Ascending aorta (tissue), 2 donors: ENCODE measurements at regions not wholly inside any gene's neighbourhood (a gene's known extent, or its start where the extent isn't known, plus 50 kb on each side); places are given as distances from the start of the nearest gene placed in this dataset.

Source experiments
- DNase-seq, 2 donors: peaks; one replicate each; pipeline ENCODE4 v3.0.0-alpha.2; 2019; ENCODE audit warnings: low spot score in 2 of 2
- H3K27ac ChIP-seq, 2 donors: fragments of 200-600 bp; sonication (generic); one replicate each; pipeline ENCODE4 v1.5.1; 2016 to 2017; ENCODE audit warnings: mild to moderate bottlenecking in 1 of 2
- H3K27me3 ChIP-seq: fragments of 200-600 bp; sonication (generic); one replicate; pipeline ENCODE4 v1.5.1; 2017
- H3K36me3 ChIP-seq, 2 donors: fragments of 200-600 bp; sonication (generic); one replicate each; pipeline ENCODE4 v1.5.1; 2016
- H3K4me1 ChIP-seq, 2 donors: fragments of 200-600 bp; sonication (generic); one replicate each; pipeline ENCODE4 v1.5.1; 2016 to 2017; ENCODE audit warnings: mild to moderate bottlenecking in 1 of 2
- H3K4me3 ChIP-seq, 2 donors: fragments of 200-600 bp; sonication (generic); one replicate each; pipeline ENCODE4 v1.5.1; 2016 to 2017; ENCODE audit warnings: mild to moderate bottlenecking in 1 of 2
- H3K9me3 ChIP-seq, 2 donors: fragments of 200-600 bp; sonication (generic); one replicate each; pipeline ENCODE4 v1.5.1; 2016
- CTCF ChIP-seq, 3 experiments: fragments of 200-600 bp in 2 of 3; fragments of 450-650 bp in 1 of 3; sonication (generic) in 2 of 3; IDR thresholded peaks; one replicate each; pipeline ENCODE4 v1.5.1; 2016 to 2019; ENCODE audit warnings: antibody characterized with exemption in 3 of 3, mild to moderate bottlenecking in 1 of 3, moderate library complexity in 1 of 3
- intact Hi-C: fragments of 100-400 bp; cut with DNase I; formaldehyde crosslinking; loops from one replicate; pipeline ENCODE4 v1.15.1; 2023

GRCh38 chr5:115402092-115402491 is 105.6 kb upstream of the CCDC112 start:
- DNase-seq = no peak
- no peaks in the 10 kb centered on the region for H3K36me3 ChIP-seq
- TF ChIP-seq CTCF (IDR thresholded peaks at IDR 0.05) = no peak
- no peaks in the 10 kb centered on the region for H3K4me1 ChIP-seq
- no peaks in the 10 kb centered on the region for H3K27me3 ChIP-seq
- no peaks in the 10 kb centered on the region for H3K9me3 ChIP-seq
- intact Hi-C loops = no loop called here
- H3K27ac ChIP-seq = no peak overlapping the region
- H3K4me3 ChIP-seq = no peak overlapping the region

DNA sequence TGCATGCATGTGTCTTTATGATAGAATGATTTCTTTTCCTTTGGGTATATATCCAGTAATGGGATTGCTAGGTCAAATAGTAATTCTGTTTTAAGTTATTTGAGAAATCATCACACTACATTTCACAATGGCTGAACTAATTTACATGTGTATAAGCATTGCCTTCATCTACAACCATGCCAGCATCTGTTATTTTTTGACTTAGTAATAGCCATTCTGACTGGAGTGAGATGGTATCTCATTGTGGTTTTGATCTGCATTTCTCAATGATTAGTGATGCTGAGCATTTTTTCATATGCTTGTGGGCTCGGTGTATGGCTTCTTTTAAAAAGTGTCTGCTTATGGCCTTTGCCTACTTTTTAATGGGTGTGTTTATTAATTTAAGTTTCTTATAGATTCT is 102.3 kb upstream of the CCDC112 start:
- Histone ChIP-seq H3K4me1 (no peaks in the 10 kb centered on the region), H3K27ac (no peak overlapping the region), H3K27me3 (no peaks in the 10 kb centered on the region), H3K36me3 (no peaks in the 10 kb centered on the region), H3K4me3 (no peak overlapping the region), H3K9me3 (no peaks in the 10 kb centered on the region)
- intact Hi-C loops = no loop called here
- no peak for DNase-seq
- TF ChIP-seq CTCF (IDR thresholded peaks at IDR 0.05) = no peak

- Histone ChIP-seq H3K9me3 (no peaks in the 10 kb centered on the region), H3K27me3 (no peaks in the 10 kb centered on the region), H3K27ac (no peak overlapping the region), H3K4me3 (no peak overlapping the region), H3K4me1 (no peaks in the 10 kb centered on the region), H3K36me3 (no peaks in the 10 kb centered on the region)
- intact Hi-C loops = no loop called here
- no peak for TF ChIP-seq CTCF (IDR thresholded peaks at IDR 0.05)
- DNase-seq = no peak
Observed at GRCh38 chr5:115396688-115397087, 100.2 kb upstream of the CCDC112 start.

GRCh38 chr5:115396081-115396480 is 99.6 kb upstream of the CCDC112 start:
- no peaks in the 10 kb centered on the region for H3K4me1 ChIP-seq
- no peaks in the 10 kb centered on the region for H3K27me3 ChIP-seq
- H3K4me3 ChIP-seq = no peak overlapping the region
- no peaks in the 10 kb centered on the region for H3K9me3 ChIP-seq
- intact Hi-C loops = no loop called here
- no peak overlapping the region for H3K27ac ChIP-seq
- no peaks in the 10 kb centered on the region for H3K36me3 ChIP-seq
- no peak for TF ChIP-seq CTCF (IDR thresholded peaks at IDR 0.05)
- no peak for DNase-seq

DNA sequence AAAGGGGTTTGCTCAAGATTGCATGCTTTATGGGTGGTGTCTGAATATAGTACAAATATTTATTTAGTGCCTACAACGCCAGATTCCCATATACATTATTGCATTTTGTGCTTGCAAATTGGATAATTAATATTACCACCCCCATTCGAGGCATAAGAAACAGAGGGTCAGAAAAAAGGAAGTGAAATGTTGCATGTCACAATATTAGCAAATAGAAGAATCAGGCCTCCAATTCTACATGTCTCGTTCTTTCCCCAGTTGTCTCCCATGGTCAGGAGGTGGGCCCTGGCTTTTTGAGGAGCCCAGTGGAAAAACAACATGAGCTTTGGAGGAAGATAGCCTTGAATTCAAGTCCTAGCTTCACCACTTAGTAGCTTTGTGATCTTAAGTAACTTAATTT is 98.1 kb upstream of the CCDC112 start:
- Histone ChIP-seq H3K36me3 (no peaks in the 10 kb centered on the region), H3K9me3 (no peaks in the 10 kb centered on the region), H3K27ac (no peak overlapping the region), H3K4me1 (no peaks in the 10 kb centered on the region), H3K27me3 (no peaks in the 10 kb centered on the region), H3K4me3 (no peak overlapping the region)
- no peak for DNase-seq
- intact Hi-C loops = no loop called here
- TF ChIP-seq CTCF (IDR thresholded peaks at IDR 0.05) = no peak

DNA sequence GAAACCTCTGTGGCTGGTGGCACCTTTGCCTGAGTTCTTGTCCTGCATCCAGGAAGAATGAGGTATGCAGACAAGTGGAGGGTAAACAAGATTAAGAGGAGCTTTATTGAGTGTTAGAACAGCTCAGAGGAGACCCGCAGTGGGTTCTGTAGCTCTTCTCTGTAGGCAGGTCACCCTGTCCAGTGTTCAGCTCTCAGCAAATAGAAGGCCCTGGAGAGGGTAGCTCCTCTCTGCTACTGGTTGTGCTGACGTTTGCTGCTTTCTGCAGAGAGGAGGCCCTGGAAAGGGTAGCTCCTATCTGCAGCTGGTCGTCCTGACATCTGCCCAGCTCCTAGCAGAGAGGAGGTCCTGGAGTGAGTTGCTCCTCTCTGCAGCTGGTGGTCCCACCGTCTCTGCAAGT is 96.8 kb upstream of the CCDC112 start:
- H3K4me3 ChIP-seq = no peak overlapping the region
- H3K27me3 ChIP-seq = no peaks in the 10 kb centered on the region
- no peaks in the 10 kb centered on the region for H3K4me1 ChIP-seq
- H3K27ac ChIP-seq = no peak overlapping the region
- no peak for DNase-seq
- H3K9me3 ChIP-seq = no peaks in the 10 kb centered on the region
- H3K36me3 ChIP-seq = no peaks in the 10 kb centered on the region
- no peak for TF ChIP-seq CTCF (IDR thresholded peaks at IDR 0.05)
- intact Hi-C loops = no loop called here
